Common myeloid progenitor, CD34-positive (primary cell): ENCODE measurements at regions not wholly inside any gene's neighbourhood (a gene's known extent, or its start where the extent isn't known, plus 50 kb on each side); places are given as distances from the start of the nearest gene placed in this dataset.

Experiments used
- CTCF ChIA-PET: fragments of 350-600 bp; sonication (Branson Sonifier 250); formaldehyde crosslinking; loops from one replicate; lab custom pipeline; 2021; ENCODE audit warnings: antibody characterized with exemption; lab: Charles Lee
- POLR2A ChIA-PET: fragments of 350-600 bp; sonication (Branson Sonifier 250); formaldehyde crosslinking; loops from one replicate; lab custom pipeline; 2021; ENCODE audit warnings: antibody characterized with exemption; lab: Charles Lee
- DNase-seq, 3 donors: peaks; one replicate each; pipeline versions ENCODE4 v3.0.0 to v3.0.0-alpha.2; 2013
- H3K27ac ChIP-seq, 2 experiments: 1 replicate in 1 of 2; 2 replicates in 1 of 2; pipeline ENCODE4 v1.7.0; 2013; ENCODE audit warnings: inconsistent platforms in 2 of 2, low read length in 2 of 2, mild to moderate bottlenecking in 2 of 2, low read depth in 1 of 2, moderate library complexity in 1 of 2; ENCODE audit not compliant: severe bottlenecking in 2 of 2, insufficient read depth in 1 of 2, poor library complexity in 1 of 2
- H3K27me3 ChIP-seq, 5 experiments: replicated peaks in 2 of 5; 1 replicate in 3 of 5; 2 replicates in 2 of 5; pipeline versions ENCODE4 v1.6.1 to v1.7.0; 2013; ENCODE audit warnings: low read length in 4 of 5, mild to moderate bottlenecking in 2 of 5, moderate library complexity in 2 of 5, inconsistent platforms in 1 of 5; ENCODE audit not compliant: insufficient read depth in 5 of 5, control insufficient read depth in 4 of 5
- H3K36me3 ChIP-seq, 4 experiments: 1 replicate in 2 of 4; 2 replicates in 2 of 4; pipeline versions ENCODE4 v1.6.1 to v1.7.0; 2013; ENCODE audit warnings: low read length in 3 of 4, control low read depth in 1 of 4, mild to moderate bottlenecking in 1 of 4; ENCODE audit not compliant: control insufficient read depth in 4 of 4, insufficient read depth in 4 of 4
- H3K4me1 ChIP-seq, 4 experiments: 1 replicate in 3 of 4; 2 replicates in 1 of 4; pipeline versions ENCODE4 v1.6.1 to v1.7.1; 2013; ENCODE audit warnings: low read length in 3 of 4, mild to moderate bottlenecking in 3 of 4, control low read depth in 1 of 4, inconsistent platforms in 1 of 4, moderate library complexity in 1 of 4; ENCODE audit not compliant: control insufficient read depth in 4 of 4, insufficient read depth in 4 of 4; ENCODE audit errors: control extremely low read depth in 1 of 4
- H3K4me3 ChIP-seq, 7 experiments: 1 replicate in 4 of 7; 2 replicates in 3 of 7; pipeline versions ENCODE4 v1.5.1 to v1.7.0; 2013; ENCODE audit warnings: mild to moderate bottlenecking in 7 of 7, low read length in 6 of 7, moderate library complexity in 6 of 7, inconsistent platforms in 2 of 7, low read depth in 2 of 7, control low read depth in 1 of 7; ENCODE audit not compliant: insufficient read depth in 4 of 7, control insufficient read depth in 1 of 7; ENCODE audit errors: extremely low read depth in 1 of 7
- H3K9me3 ChIP-seq, 5 experiments: 1 replicate in 4 of 5; 2 replicates in 1 of 5; pipeline versions ENCODE4 v1.6.1 to v1.7.1; 2013; ENCODE audit warnings: low read length in 4 of 5, mild to moderate bottlenecking in 2 of 5, inconsistent platforms in 1 of 5, low read depth in 1 of 5, moderate library complexity in 1 of 5; ENCODE audit not compliant: control insufficient read depth in 4 of 5, insufficient read depth in 2 of 5; ENCODE audit errors: control extremely low read depth in 1 of 5
- WGBS: methylation state at CpG from one replicate; pipeline ENCODE4 v1.1.5; 2013; ENCODE audit not compliant: insufficient coverage; 5-methylcytosine and 5-hydroxymethylcytosine counted together

GRCh38 chr2:217430916-217431576 lies 571.2 kb upstream of the TNP1 start:
- no peak overlapping the region for H3K4me3 ChIP-seq
- ChIA-PET POLR2A (no interaction called here), CTCF (no interaction called here)
- H3K4me1 ChIP-seq: peaks cover 0 to 14% (median 8%) of the 10 kb centered on the region in 4 experiments
- no peaks in the 10 kb centered on the region for H3K36me3 ChIP-seq
- no peaks in the 10 kb centered on the region for H3K27me3 ChIP-seq
- no peaks in the 10 kb centered on the region for H3K9me3 ChIP-seq
- WGBS: 93% methylated on average over 2 of the region's 3 CpGs
- no peak for DNase-seq
- no peak overlapping the region for H3K27ac ChIP-seq

DNA sequence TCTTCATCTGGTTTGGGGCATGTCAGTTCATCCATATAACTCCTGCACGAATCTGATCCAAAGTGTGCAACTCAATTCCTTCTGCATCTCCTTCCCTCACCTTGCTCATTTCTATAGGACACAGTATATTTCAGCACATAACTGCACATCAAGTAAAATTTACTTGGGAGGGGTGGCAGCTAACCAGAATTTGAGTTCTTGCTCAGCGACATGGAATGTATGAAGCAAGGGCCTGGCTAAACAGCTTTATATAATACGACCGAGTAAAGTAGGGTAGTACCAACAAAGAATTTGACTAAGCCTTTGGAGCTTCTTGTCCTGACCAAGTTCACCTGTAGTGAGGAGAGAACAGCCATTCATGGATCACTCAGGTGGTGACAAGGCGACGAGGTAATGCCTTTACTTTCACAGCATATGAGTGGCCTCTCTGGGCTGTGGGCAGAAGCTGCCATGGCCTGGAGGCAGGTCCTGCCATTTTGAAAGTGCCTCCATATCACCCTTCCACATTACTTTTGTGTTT lies 570.2 kb upstream of the TNP1 start:
- ChIA-PET CTCF (no interaction called here), POLR2A (no interaction called here)
- DNase-seq: no peak
- 98% methylated on average over 6 of the region's 6 CpGs for WGBS
- no peaks in the 10 kb centered on the region for H3K36me3 ChIP-seq
- no peak overlapping the region for H3K27ac ChIP-seq
- H3K9me3 ChIP-seq: peaks cover 0 to 3% (median 0%) of the 10 kb centered on the region in 5 experiments
- no peak overlapping the region for H3K4me3 ChIP-seq
- H3K4me1 ChIP-seq: peaks cover 0 to 14% (median 8%) of the 10 kb centered on the region in 4 experiments
- no peaks in the 10 kb centered on the region for H3K27me3 ChIP-seq

- H3K36me3 ChIP-seq: no peaks in the 10 kb centered on the region
- ChIA-PET CTCF (no interaction called here), POLR2A (no interaction called here)
- H3K27ac ChIP-seq: no peak overlapping the region
- H3K4me3 ChIP-seq: no peak overlapping the region
- peaks cover 0 to 3% (median 0%) of the 10 kb centered on the region in 5 experiments for H3K9me3 ChIP-seq
- no peak for DNase-seq
- peaks cover 0 to 3% (median 0%) of the 10 kb centered on the region in 5 experiments for H3K27me3 ChIP-seq
- no peaks in the 10 kb centered on the region for H3K4me1 ChIP-seq
Observed at GRCh38 chr2:217421834-217422233, 562.0 kb upstream of the TNP1 start.

DNA sequence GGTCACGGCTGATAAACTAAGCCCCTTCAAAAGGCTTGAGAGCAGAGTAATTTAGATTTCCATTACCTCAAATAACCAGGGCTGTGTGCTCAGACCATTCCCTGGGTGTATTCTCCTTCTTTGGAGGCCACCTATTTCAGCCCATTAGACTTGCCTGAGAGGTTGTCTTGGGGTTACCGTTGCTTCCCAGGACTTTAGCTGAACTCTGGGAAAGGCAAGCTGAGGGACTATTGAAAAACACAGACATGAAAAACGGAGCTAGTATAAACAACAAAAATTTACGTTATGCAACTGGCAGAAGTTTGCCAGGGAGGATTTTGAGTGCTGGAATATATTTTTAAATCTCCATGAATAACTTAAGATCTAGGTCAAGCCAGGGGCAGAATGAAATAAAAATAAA lies 561.0 kb upstream of the TNP1 start:
- WGBS: no CpG with 5 or more reads among the region's 4 CpGs
- POLR2A ChIA-PET: no interaction called here

DNA sequence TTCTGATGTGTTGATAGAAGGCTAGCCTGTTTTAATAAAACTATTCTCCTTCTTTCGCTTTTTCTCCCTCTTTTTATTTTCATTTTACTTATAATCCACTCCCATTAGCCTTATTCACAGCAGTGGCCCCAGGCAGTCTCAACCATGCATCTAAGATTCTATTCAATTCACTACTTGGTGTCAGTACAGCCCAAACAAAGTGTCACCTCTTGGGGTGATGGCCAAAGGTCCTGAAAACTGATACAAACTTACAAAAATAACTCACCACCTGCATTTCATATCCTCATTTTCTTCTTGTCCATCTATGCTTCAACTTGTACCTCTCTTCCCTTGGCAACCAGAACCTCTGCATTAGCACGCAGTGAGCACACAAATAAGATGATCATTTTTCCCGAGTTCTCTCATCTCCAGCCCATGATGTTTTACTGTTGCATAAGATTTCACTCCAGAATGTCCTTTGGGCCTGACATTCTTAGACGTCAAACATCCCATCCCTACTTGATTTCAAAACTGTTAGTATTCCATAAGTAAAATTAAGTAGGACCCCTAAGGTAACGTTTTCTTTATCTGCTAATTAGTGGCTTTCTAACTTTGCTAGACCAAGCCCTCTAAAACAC lies 559.3 kb upstream of the TNP1 start:
- Histone ChIP-seq H3K9me3 (no peaks in the 10 kb centered on the region), H3K27ac (no peak overlapping the region), H3K36me3 (no peaks in the 10 kb centered on the region), H3K4me3 (no peak overlapping the region), H3K27me3 (peaks cover 0 to 9% (median 0%) of the 10 kb centered on the region in 5 experiments), H3K4me1 (no peaks in the 10 kb centered on the region)
- DNase-seq: no peak
- ChIA-PET POLR2A (no interaction called here), CTCF (no interaction called here)
- 93% methylated on average over 2 of the region's 5 CpGs for WGBS

More for the DNA sequence above, 561.0 kb upstream of the TNP1 start:
- H3K27ac ChIP-seq: no peak overlapping the region
- no peak overlapping the region for H3K4me3 ChIP-seq
- peaks cover 0 to 6% (median 0%) of the 10 kb centered on the region in 5 experiments for H3K27me3 ChIP-seq
- H3K9me3 ChIP-seq: peaks cover 0 to 3% (median 0%) of the 10 kb centered on the region in 5 experiments
- CTCF ChIA-PET: no interaction called here
- no peaks in the 10 kb centered on the region for H3K4me1 ChIP-seq
- DNase-seq: no peak
- no peaks in the 10 kb centered on the region for H3K36me3 ChIP-seq

- no peak overlapping the region for H3K4me3 ChIP-seq
- CTCF ChIA-PET: no interaction called here
- POLR2A ChIA-PET: no interaction called here
- H3K9me3 ChIP-seq: no peaks in the 10 kb centered on the region
- DNase-seq: no peak
- H3K27me3 ChIP-seq: peaks cover 0 to 9% (median 0%) of the 10 kb centered on the region in 5 experiments
- 92% methylated on average over 2 of the region's 3 CpGs for WGBS
- H3K27ac ChIP-seq: no peak overlapping the region
- H3K4me1 ChIP-seq: no peaks in the 10 kb centered on the region
- H3K36me3 ChIP-seq: no peaks in the 10 kb centered on the region
Observed at GRCh38 chr2:217418544-217418943, 558.7 kb upstream of the TNP1 start.

DNA sequence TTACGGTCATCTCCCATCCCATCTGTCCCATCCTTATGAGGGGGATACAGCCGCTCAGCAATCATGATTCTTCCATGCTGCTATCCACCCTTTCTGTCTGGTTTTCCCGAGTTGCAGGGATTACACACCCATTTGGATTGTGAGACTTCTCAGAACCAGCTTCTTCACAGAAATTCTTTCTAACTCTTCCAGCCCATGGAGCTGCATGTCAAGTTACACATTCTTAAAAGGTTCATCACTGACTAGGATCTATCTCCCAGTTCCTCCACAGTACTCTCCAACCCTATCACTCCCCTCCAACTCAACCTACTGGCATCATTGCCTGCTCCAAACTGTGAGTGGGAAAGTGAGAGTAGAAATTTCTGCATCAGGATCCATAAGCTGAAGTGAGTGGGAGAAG lies 558.2 kb upstream of the TNP1 start:
- Histone ChIP-seq H3K27me3 (peaks cover 0 to 9% (median 0%) of the 10 kb centered on the region in 5 experiments), H3K9me3 (no peaks in the 10 kb centered on the region), H3K36me3 (no peaks in the 10 kb centered on the region), H3K4me3 (no peak overlapping the region), H3K4me1 (no peaks in the 10 kb centered on the region), H3K27ac (no peak overlapping the region)
- 100% methylated on average over 3 of the region's 3 CpGs for WGBS
- CTCF ChIA-PET: no interaction called here
- no peak for DNase-seq
- POLR2A ChIA-PET: no interaction called here
